Adipocyte (in vitro differentiated cells): ENCODE measurements at regions not wholly inside any gene's neighbourhood (a gene's known extent, or its start where the extent isn't known, plus 50 kb on each side); places are given as distances from the start of the nearest gene placed in this dataset.

Source experiments
- DNase-seq: peaks from one replicate; pipeline ENCODE4 v3.0.0-alpha.2; 2015; ENCODE audit warnings: low read depth
- H3K27me3 ChIP-seq: replicated peaks from 2 replicates; pipeline ENCODE4 v1.7.0; 2013; ENCODE audit warnings: mild to moderate bottlenecking, low read length, moderate library complexity; ENCODE audit not compliant: control insufficient read depth, insufficient read depth
- H3K36me3 ChIP-seq: 2 replicates; pipeline ENCODE4 v1.7.0; 2013; ENCODE audit warnings: low read length, mild to moderate bottlenecking, moderate library complexity; ENCODE audit not compliant: control insufficient read depth, insufficient read depth, severe bottlenecking
- H3K4me1 ChIP-seq: 2 replicates; pipeline ENCODE4 v1.7.0; 2013; ENCODE audit warnings: mild to moderate bottlenecking, low read length, moderate library complexity; ENCODE audit not compliant: control insufficient read depth, insufficient read depth
- H3K4me3 ChIP-seq: 2 replicates; pipeline ENCODE4 v1.7.0; 2013; ENCODE audit warnings: mild to moderate bottlenecking, low read length, moderate library complexity
- H3K9ac ChIP-seq: 2 replicates; pipeline ENCODE4 v1.7.0; 2013; ENCODE audit warnings: mild to moderate bottlenecking, low read length, moderate library complexity
- H3K9me3 ChIP-seq: 2 replicates; pipeline ENCODE4 v1.7.0; 2013; ENCODE audit warnings: mild to moderate bottlenecking, low read length, moderate library complexity; ENCODE audit not compliant: control insufficient read depth

DNA sequence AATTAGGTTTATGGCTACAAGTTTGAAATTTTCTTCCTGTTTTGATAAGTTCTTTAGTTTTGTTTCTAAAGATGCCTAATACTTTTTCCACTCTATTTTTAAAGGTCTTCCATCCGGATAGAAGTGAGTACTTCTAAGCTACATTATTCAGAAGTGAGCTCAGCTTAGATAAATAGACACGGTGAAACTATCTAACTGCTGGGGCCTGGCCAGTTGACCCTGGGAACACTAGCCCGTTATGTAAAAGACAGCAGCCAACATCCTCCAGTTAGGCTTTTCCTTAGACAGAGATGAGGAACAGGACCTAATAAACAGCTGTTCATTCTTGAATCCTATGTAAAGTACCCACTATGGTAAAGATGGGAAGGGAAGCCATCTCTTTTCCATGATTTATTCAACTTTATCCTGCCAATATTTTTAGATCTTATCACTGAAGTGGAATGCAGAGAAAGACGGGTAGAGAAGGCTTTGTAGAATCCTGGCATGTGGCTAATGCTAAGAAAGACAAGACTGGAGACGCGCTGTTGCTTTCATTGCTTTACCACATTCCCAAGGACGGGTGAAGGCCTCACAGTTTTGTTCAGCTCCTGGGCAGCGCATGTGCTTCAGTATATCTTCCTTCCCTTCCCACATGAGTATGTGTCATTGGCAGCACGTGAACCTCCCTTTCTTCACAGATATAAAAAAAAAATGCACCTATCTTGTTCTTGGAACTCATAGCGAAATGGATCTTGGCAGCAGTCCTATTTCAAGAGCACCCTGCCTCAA is 340.0 kb upstream of the MEOX2 start:
- no peak overlapping the region for H3K4me3 ChIP-seq

GRCh38 chr7:16025696-16026095 is 339.2 kb upstream of the MEOX2 start:
- Histone ChIP-seq H3K9ac (no peak overlapping the region), H3K36me3 (no peaks in the 10 kb centered on the region), H3K4me1 (peaks cover 29% of the 10 kb centered on the region), H3K4me3 (no peak overlapping the region), H3K9me3 (no peaks in the 10 kb centered on the region), H3K27me3 (no peaks in the 10 kb centered on the region)
- DNase-seq: no peak

More for the DNA sequence above, 340.0 kb upstream of the MEOX2 start:
- peak; percentile 39 for DNase-seq
- peaks cover 29% of the 10 kb centered on the region for H3K4me1 ChIP-seq
- H3K9ac ChIP-seq: no peak overlapping the region
- H3K36me3 ChIP-seq: no peaks in the 10 kb centered on the region
- no peaks in the 10 kb centered on the region for H3K27me3 ChIP-seq
- H3K9me3 ChIP-seq: no peaks in the 10 kb centered on the region

- Histone ChIP-seq H3K9ac (no peak overlapping the region), H3K27me3 (no peaks in the 10 kb centered on the region), H3K36me3 (no peaks in the 10 kb centered on the region), H3K9me3 (no peaks in the 10 kb centered on the region), H3K4me1 (peaks cover 23% of the 10 kb centered on the region), H3K4me3 (no peak overlapping the region)
- DNase-seq: no peak
Observed at GRCh38 chr7:16023503-16023902, 337.0 kb upstream of the MEOX2 start.

DNA sequence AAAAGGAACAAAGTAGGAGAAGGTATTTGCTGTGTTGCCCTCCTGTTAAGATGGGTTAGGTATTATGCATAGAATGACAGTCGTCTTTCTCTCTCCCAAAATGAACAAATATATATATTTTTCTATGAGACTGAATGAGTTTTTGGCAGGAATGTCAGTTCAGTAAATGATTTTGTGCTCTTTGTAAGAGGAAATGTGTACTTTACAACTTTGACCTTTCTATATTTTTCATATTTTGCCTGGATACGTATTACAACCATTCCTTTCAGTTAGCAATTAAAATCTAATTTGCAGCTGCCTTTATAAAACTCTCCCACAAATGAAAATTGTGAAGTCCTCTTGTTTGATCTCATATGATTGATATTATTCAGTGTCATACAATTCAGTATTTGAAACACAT is 336.6 kb upstream of the MEOX2 start:
- Histone ChIP-seq H3K4me1 (peaks cover 22% of the 10 kb centered on the region), H3K9me3 (no peaks in the 10 kb centered on the region), H3K36me3 (no peaks in the 10 kb centered on the region), H3K4me3 (no peak overlapping the region), H3K27me3 (no peaks in the 10 kb centered on the region), H3K9ac (no peak overlapping the region)
- no peak for DNase-seq

DNA sequence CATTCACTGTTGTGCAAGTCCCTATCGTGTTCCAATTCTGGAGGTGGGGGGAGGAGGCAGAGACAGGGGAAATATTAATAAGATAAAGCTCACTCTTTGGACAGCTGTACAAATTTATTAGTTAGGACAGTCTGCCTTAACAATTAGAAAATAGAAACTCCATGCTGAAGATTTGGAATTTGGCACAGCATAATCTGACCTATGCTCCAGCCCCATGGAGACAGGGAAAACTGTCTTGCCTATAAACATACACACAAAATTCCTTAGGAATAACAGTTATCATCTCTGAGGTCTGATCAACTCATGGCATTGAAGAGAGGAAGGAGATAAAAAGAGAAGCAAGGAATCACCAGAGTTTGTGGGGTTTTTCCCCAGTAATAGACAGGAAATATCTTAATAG is 335.4 kb upstream of the MEOX2 start:
- no peaks in the 10 kb centered on the region for H3K9me3 ChIP-seq
- no peaks in the 10 kb centered on the region for H3K36me3 ChIP-seq
- no peak overlapping the region for H3K4me3 ChIP-seq
- no peak for DNase-seq
- no peaks in the 10 kb centered on the region for H3K27me3 ChIP-seq
- H3K4me1 ChIP-seq: peaks cover 11% of the 10 kb centered on the region
- H3K9ac ChIP-seq: no peak overlapping the region

- H3K9ac ChIP-seq: no peak overlapping the region
- no peaks in the 10 kb centered on the region for H3K4me1 ChIP-seq
- DNase-seq: peak; percentile 27
- no peaks in the 10 kb centered on the region for H3K27me3 ChIP-seq
- H3K4me3 ChIP-seq: no peak overlapping the region
- H3K36me3 ChIP-seq: no peaks in the 10 kb centered on the region
- no peaks in the 10 kb centered on the region for H3K9me3 ChIP-seq
Observed at GRCh38 chr7:16015981-16016380, 329.5 kb upstream of the MEOX2 start.

- Histone ChIP-seq H3K27me3 (no peaks in the 10 kb centered on the region), H3K9ac (no peak overlapping the region), H3K4me3 (no peak overlapping the region), H3K9me3 (no peaks in the 10 kb centered on the region), H3K4me1 (no peaks in the 10 kb centered on the region), H3K36me3 (no peaks in the 10 kb centered on the region)
- no peak for DNase-seq
Observed at GRCh38 chr7:16014031-16014430, 327.5 kb upstream of the MEOX2 start.

- H3K4me1 ChIP-seq: peaks cover 5% of the 10 kb centered on the region
- H3K27me3 ChIP-seq: no peaks in the 10 kb centered on the region
- no peak overlapping the region for H3K9ac ChIP-seq
- H3K4me3 ChIP-seq: no peak overlapping the region
- no peaks in the 10 kb centered on the region for H3K9me3 ChIP-seq
- no peak for DNase-seq
- H3K36me3 ChIP-seq: no peaks in the 10 kb centered on the region
Observed at GRCh38 chr7:16007911-16008310, 321.4 kb upstream of the MEOX2 start.

DNA sequence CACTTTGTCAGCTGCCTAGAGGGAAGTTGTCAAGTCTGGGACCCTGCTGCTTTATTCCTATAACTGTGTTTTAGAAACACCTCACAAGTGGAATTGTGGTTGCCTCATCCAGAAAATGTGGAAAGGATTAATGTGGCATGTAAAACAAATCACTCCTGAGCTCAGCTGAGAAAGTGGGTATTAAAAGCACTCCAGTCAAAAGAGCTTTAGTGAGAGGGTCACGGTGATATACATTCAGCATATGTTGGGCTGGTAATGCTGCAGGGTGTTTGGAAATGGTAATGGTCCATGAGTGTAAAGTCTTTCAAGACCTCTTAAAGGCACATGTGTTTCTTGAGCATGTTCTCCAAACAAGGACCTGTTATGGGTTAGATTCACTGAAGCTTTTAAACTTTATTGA is 318.2 kb upstream of the MEOX2 start:
- H3K36me3 ChIP-seq: no peaks in the 10 kb centered on the region
- no peak overlapping the region for H3K9ac ChIP-seq
- DNase-seq: no peak
- H3K27me3 ChIP-seq: no peaks in the 10 kb centered on the region
- peaks cover 5% of the 10 kb centered on the region for H3K4me1 ChIP-seq
- no peaks in the 10 kb centered on the region for H3K9me3 ChIP-seq
- no peak overlapping the region for H3K4me3 ChIP-seq

GRCh38 chr7:16001477-16001876 is 315.0 kb upstream of the MEOX2 start:
- Histone ChIP-seq H3K9me3 (no peaks in the 10 kb centered on the region), H3K36me3 (no peaks in the 10 kb centered on the region), H3K27me3 (no peaks in the 10 kb centered on the region), H3K9ac (no peak overlapping the region), H3K4me1 (no peaks in the 10 kb centered on the region), H3K4me3 (no peak overlapping the region)
- no peak for DNase-seq

GRCh38 chr7:15998617-15999016 is 312.1 kb upstream of the MEOX2 start:
- H3K36me3 ChIP-seq: no peaks in the 10 kb centered on the region
- no peak for DNase-seq
- no peaks in the 10 kb centered on the region for H3K27me3 ChIP-seq
- no peak overlapping the region for H3K4me3 ChIP-seq
- H3K9me3 ChIP-seq: no peaks in the 10 kb centered on the region
- H3K4me1 ChIP-seq: no peaks in the 10 kb centered on the region
- H3K9ac ChIP-seq: no peak overlapping the region

GRCh38 chr7:15995027-15995426 is 308.5 kb upstream of the MEOX2 start:
- peaks cover 2% of the 10 kb centered on the region for H3K9me3 ChIP-seq
- H3K4me1 ChIP-seq: no peaks in the 10 kb centered on the region
- no peak overlapping the region for H3K9ac ChIP-seq
- no peaks in the 10 kb centered on the region for H3K27me3 ChIP-seq
- no peak for DNase-seq
- no peaks in the 10 kb centered on the region for H3K36me3 ChIP-seq
- no peak overlapping the region for H3K4me3 ChIP-seq
